Stimulated activated CD4-positive, alpha-beta T cell treated with anti-CD3 and anti-CD28 coated beads, Interleukin-2, amount 100 ng/mL, for 48 hours (primary cell): ENCODE measurements at regions not wholly inside any gene's neighbourhood (a gene's known extent, or its start where the extent isn't known, plus 50 kb on each side); places are given as distances from the start of the nearest gene placed in this dataset.

Experiments used
- DNase-seq, 2 donors: peaks; one replicate each; pipeline ENCODE4 v3.0.0-alpha.2; 2020

GRCh38 chrX:155679715-155680114, 67.0 kb upstream of the TMLHE start:
- no peak for DNase-seq

- no peak for DNase-seq
Measured at GRCh38 chrX:155673338-155673737, 60.6 kb upstream of the TMLHE start.

- DNase-seq = no peak
Measured at GRCh38 chrX:155666741-155667140, 54.0 kb upstream of the TMLHE start.
